ENCODE measurements at regions not wholly inside any gene's neighbourhood (a gene's known extent, or its start where the extent isn't known, plus 50 kb on each side); places are given as distances from the start of the nearest gene placed in this dataset.

- Histone ChIP-seq H3K4me1 (no peaks in the 10 kb centered on the region), H3K9me3 (no peaks in the 10 kb centered on the region), H3K27me3 (no peaks in the 10 kb centered on the region), H3K4me3 (replicated peaks in 1 of 3) (no peak overlapping the region), H3K36me3 (no peaks in the 10 kb centered on the region), H3K27ac (no peak overlapping the region)
- no peak for TF ChIP-seq POLR2A (IDR thresholded peaks at IDR 0.05)
- TF ChIP-seq CTCF (IDR thresholded peaks at IDR 0.05), result no peak
- 73 to 75% methylated on average over 2 of the region's 2 CpGs for WGBS, 2 donors
- DNase-seq, result no peak
- intact Hi-C loops (cut with DNase I), result no loop called here
Observed at GRCh38 chr20:7362601-7363000, 577.7 kb downstream of the HAO1 start.

DNA sequence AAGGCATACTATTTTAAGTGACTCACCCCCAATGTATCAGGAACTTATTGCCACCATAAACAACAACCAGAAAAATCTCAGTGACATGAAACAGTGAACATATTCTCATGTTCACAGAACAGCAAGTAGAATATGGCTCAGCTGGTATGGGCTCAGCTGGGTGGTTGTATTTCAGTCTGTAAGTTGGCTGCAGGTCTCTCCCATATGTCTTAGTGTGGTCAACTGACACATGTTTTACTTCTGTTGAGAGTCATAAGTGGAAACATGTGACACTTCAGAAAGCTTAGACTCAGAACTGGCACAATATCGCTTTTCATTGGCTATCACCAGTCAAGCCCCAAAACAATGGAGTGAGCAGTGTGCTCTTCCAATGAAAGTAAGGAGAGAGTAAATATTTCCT is 574.1 kb downstream of the HAO1 start:
- DNase-seq, result no peak
- intact Hi-C loops (cut with DNase I), result no loop called here
- Histone ChIP-seq H3K9me3 (no peaks in the 10 kb centered on the region), H3K27me3 (no peaks in the 10 kb centered on the region), H3K36me3 (no peaks in the 10 kb centered on the region), H3K4me1 (no peaks in the 10 kb centered on the region), H3K4me3 (replicated peaks in 1 of 3) (no peak overlapping the region), H3K27ac (no peak overlapping the region)
- TF ChIP-seq POLR2A (IDR thresholded peaks at IDR 0.05) (no peak), CTCF (IDR thresholded peaks at IDR 0.05) (no peak)
- 91 to 96% methylated on average over 1 of the region's 1 CpG for WGBS, 2 donors

DNA sequence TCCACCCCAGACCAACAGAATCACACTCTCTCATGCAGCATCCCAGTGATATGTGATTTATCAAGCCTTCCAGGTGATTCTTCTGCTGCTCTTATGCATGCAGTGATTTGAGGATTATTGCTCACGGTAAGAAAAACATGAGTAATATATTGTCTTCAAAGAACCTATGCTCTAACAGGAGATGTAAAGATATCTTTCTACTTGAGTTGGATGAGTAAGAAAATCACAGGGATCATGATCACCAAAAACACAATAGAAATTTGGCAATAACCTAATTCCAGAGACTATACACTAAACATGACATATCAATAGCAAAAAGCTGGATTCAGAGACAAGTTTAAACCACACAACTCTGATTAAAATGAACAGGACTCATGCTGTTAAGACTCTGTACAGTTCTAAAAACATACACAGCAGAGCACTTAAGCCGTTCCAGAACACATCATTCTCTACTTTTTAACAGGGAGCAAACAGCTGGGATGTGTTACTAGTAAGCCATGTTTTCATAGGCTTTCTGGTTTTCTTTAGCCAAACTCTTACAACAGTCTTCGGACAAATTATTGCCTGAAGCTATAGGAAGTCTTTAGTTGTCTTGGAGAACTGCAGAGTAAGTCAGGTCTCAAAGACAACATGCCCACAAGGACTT is 568.6 kb downstream of the HAO1 start:
- WGBS, 2 donors, result 43 to 45% methylated on average over 3 of the region's 3 CpGs

DNA sequence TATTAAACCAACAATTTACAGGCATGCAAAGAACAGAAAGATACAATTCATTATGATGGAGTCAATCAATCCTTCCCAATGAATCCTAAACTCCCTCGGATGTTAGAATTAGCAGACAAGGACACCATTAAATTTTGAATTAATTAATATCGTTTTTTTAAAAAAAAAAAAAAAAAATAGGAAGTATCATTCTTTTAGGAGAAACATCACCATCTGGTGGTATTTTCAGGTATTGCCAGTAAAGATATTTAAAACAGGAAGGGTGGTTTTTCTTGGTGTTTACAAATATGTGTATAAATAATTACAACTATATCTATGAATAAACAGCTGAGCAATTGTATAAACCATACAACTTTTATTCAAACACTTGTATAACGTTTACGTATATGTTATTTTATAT is 564.4 kb downstream of the HAO1 start:
- Histone ChIP-seq H3K9me3 (no peaks in the 10 kb centered on the region), H3K27me3 (no peaks in the 10 kb centered on the region), H3K4me3 (replicated peaks in 1 of 3) (no peak overlapping the region), H3K27ac (no peak overlapping the region), H3K4me1 (no peaks in the 10 kb centered on the region), H3K36me3 (no peaks in the 10 kb centered on the region)
- intact Hi-C loops (cut with DNase I), result no loop called here
- WGBS, 2 donors, result 49 to 51% methylated on average over 4 of the region's 4 CpGs
- DNase-seq, result no peak
- TF ChIP-seq CTCF (IDR thresholded peaks at IDR 0.05), result peak in 1 of 6 experiments; percentile 40
- TF ChIP-seq POLR2A (IDR thresholded peaks at IDR 0.05), result no peak

More for the DNA sequence above, 568.6 kb downstream of the HAO1 start:
- Histone ChIP-seq H3K4me3 (replicated peaks in 1 of 3) (no peak overlapping the region), H3K4me1 (no peaks in the 10 kb centered on the region), H3K27me3 (no peaks in the 10 kb centered on the region), H3K27ac (no peak overlapping the region), H3K36me3 (no peaks in the 10 kb centered on the region), H3K9me3 (no peaks in the 10 kb centered on the region)
- DNase-seq, result no peak
- intact Hi-C loops (cut with DNase I), result no loop called here
- TF ChIP-seq POLR2A (IDR thresholded peaks at IDR 0.05) (no peak), CTCF (IDR thresholded peaks at IDR 0.05) (no peak)

GRCh38 chr20:7378864-7379605 is 561.2 kb downstream of the HAO1 start:
- 78 to 92% methylated on average over 5 of the region's 5 CpGs for WGBS, 2 donors
- Histone ChIP-seq H3K4me3 (replicated peaks in 1 of 3) (no peak overlapping the region), H3K27me3 (no peaks in the 10 kb centered on the region), H3K9me3 (no peaks in the 10 kb centered on the region), H3K27ac (no peak overlapping the region), H3K36me3 (no peaks in the 10 kb centered on the region), H3K4me1 (no peaks in the 10 kb centered on the region)
- intact Hi-C loops (cut with DNase I), result no loop called here
- no peak for TF ChIP-seq CTCF (IDR thresholded peaks at IDR 0.05)
- DNase-seq, result no peak
